H1 (cell line): ENCODE measurements at regions not wholly inside any gene's neighbourhood (a gene's known extent, or its start where the extent isn't known, plus 50 kb on each side); places are given as distances from the start of the nearest gene placed in this dataset.

Source experiments
- CTCF ChIA-PET: fragments of 300-600 bp; sonication (Branson Sonifier 250); formaldehyde crosslinking; loops from one replicate; lab custom pipeline; 2021; ENCODE audit not compliant: partially characterized antibody; lab: Charles Lee
- POLR2A ChIA-PET: fragments of 300-600 bp; sonication (Branson Sonifier 250); formaldehyde crosslinking; loops from one replicate; lab custom pipeline; 2021; ENCODE audit warnings: inconsistent platforms; ENCODE audit not compliant: partially characterized antibody; lab: Charles Lee
- DNase-seq, 2 experiments: peaks; one replicate each; pipeline versions ENCODE4 v3.0.0 to v3.0.0-alpha.2; 2010 to 2022; ENCODE audit warnings: low spot score in 2 of 2, low read depth in 1 of 2, mixed read lengths in 1 of 2
- FAIRE-seq: peaks from 2 replicates; lab custom pipeline; 2011; peaks lifted over from hg19 to GRCh38; lab: Jason Lieb, UNC
- H2AFZ ChIP-seq: 2 replicates; pipeline ENCODE4 v1.8.1; 2012; ENCODE audit warnings: low read length, inconsistent platforms
- H2AK5ac ChIP-seq: 2 replicates; pipeline ENCODE4 v1.6.1; 2013; ENCODE audit warnings: low read depth, low read length
- H2BK120ac ChIP-seq: replicated peaks from 2 replicates; pipeline ENCODE3; 2013; ENCODE audit warnings: low read depth, low read length, inconsistent platforms
- H2BK12ac ChIP-seq: 2 replicates; pipeline ENCODE4 v1.6.1; 2013; ENCODE audit warnings: low read depth, low read length
- H2BK15ac ChIP-seq: 2 replicates; pipeline ENCODE4 v1.6.1; 2013; ENCODE audit warnings: low read length
- H2BK20ac ChIP-seq: 2 replicates; pipeline ENCODE4 v1.6.1; 2013; ENCODE audit warnings: low read length
- H2BK5ac ChIP-seq: 2 replicates; pipeline ENCODE4 v1.6.1; 2013; ENCODE audit warnings: low read depth, low read length
- H3K14ac ChIP-seq: 2 replicates; pipeline ENCODE4 v1.6.1; 2013; ENCODE audit warnings: inconsistent platforms; ENCODE audit not compliant: insufficient read length
- H3K18ac ChIP-seq: 2 replicates; pipeline ENCODE4 v1.6.1; 2013; ENCODE audit warnings: low read length; ENCODE audit errors: extremely low read depth
- H3K23ac ChIP-seq: 2 replicates; pipeline ENCODE4 v1.6.1; 2013; ENCODE audit warnings: inconsistent platforms; ENCODE audit not compliant: insufficient read length
- H3K23me2 ChIP-seq: 2 replicates; pipeline ENCODE4 v1.6.1; 2013; ENCODE audit warnings: low read depth, low read length
- H3K27ac ChIP-seq: 2 replicates; pipeline ENCODE4 v1.6.1; 2011; ENCODE audit warnings: low read depth, low read length, inconsistent platforms
- H3K27me3 ChIP-seq, 4 experiments: replicated peaks in 1 of 4; 1 replicate in 1 of 4; 2 replicates in 3 of 4; pipeline versions ENCODE4 v1.6.1 to v1.8.1; 2011 to 2013; ENCODE audit warnings: low read length in 3 of 4, mild to moderate bottlenecking in 3 of 4, inconsistent platforms in 2 of 4, mixed read lengths in 2 of 4, moderate library complexity in 1 of 4; ENCODE audit not compliant: control insufficient read depth in 3 of 4, insufficient read depth in 3 of 4; ENCODE audit errors: extremely low read depth in 1 of 4
- H3K36me3 ChIP-seq, 4 experiments: 2 replicates each; pipeline versions ENCODE4 v1.6.1 to v1.8.1; 2011 to 2013; ENCODE audit warnings: mild to moderate bottlenecking in 4 of 4, low read length in 3 of 4, moderate library complexity in 2 of 4, control low read depth in 1 of 4, inconsistent platforms in 1 of 4; ENCODE audit not compliant: insufficient read depth in 4 of 4, control insufficient read depth in 2 of 4
- H3K4ac ChIP-seq: replicated peaks from 2 replicates; pipeline ENCODE3; 2013; ENCODE audit warnings: low read length, low read depth, mixed read lengths, inconsistent platforms; ENCODE audit not compliant: insufficient read length
- H3K4me1 ChIP-seq, 4 experiments: replicated peaks in 1 of 4; 1 replicate in 1 of 4; 2 replicates in 3 of 4; pipeline versions ENCODE4 v1.6.1 to v1.8.1; 2011 to 2013; ENCODE audit warnings: low read length in 3 of 4, inconsistent platforms in 2 of 4, mixed read lengths in 1 of 4; ENCODE audit not compliant: insufficient read depth in 4 of 4, control insufficient read depth in 3 of 4
- H3K4me2 ChIP-seq, 2 experiments: 2 replicates each; pipeline versions ENCODE4 v1.6.1 to v1.8.1; 2011 to 2013; ENCODE audit warnings: low read depth in 2 of 2, low read length in 2 of 2, control low read depth in 1 of 2, inconsistent platforms in 1 of 2, mild to moderate bottlenecking in 1 of 2; ENCODE audit not compliant: insufficient read depth in 1 of 2
- H3K4me3 ChIP-seq, 4 experiments: fragments of 200-600, 300-600 bp in 1 of 4; sonication (generic), shearing (Covaris generic), sonication (Bioruptor Twin) in 1 of 4; 2 replicates each; pipeline versions ENCODE4 v1.5.1 to v1.8.1; 2011 to 2016; ENCODE audit warnings: low read length in 4 of 4, low read depth in 3 of 4, control low read depth in 2 of 4, inconsistent platforms in 2 of 4, mild to moderate bottlenecking in 2 of 4, mixed read lengths in 1 of 4, moderate library complexity in 1 of 4; ENCODE audit not compliant: insufficient read depth in 2 of 4; ENCODE audit errors: extremely low read depth in 1 of 4
- H3K56ac ChIP-seq: replicated peaks from 2 replicates; pipeline ENCODE3; 2013; ENCODE audit warnings: low read depth, mild to moderate bottlenecking, mixed read lengths, low read length, inconsistent platforms; ENCODE audit not compliant: insufficient read length
- H3K79me1 ChIP-seq: 2 replicates; pipeline ENCODE4 v1.6.1; 2013; ENCODE audit warnings: low read depth, low read length, control low read depth
- H3K79me2 ChIP-seq, 2 experiments: 2 replicates each; pipeline versions ENCODE4 v1.6.1 to v1.8.1; 2012 to 2013; ENCODE audit warnings: low read length in 2 of 2, mild to moderate bottlenecking in 2 of 2, inconsistent platforms in 1 of 2; ENCODE audit not compliant: insufficient read depth in 2 of 2, control insufficient read depth in 1 of 2
- H3K9ac ChIP-seq, 4 experiments: replicated peaks in 1 of 4; 1 replicate in 1 of 4; 2 replicates in 3 of 4; pipeline versions ENCODE4 v1.6.1 to v1.8.1; 2011 to 2013; ENCODE audit warnings: low read depth in 3 of 4, low read length in 3 of 4, control low read depth in 2 of 4, mild to moderate bottlenecking in 2 of 4, moderate library complexity in 2 of 4, inconsistent platforms in 1 of 4; ENCODE audit errors: extremely low read depth in 1 of 4
- H3K9me3 ChIP-seq, 2 experiments: 2 replicates each; pipeline versions ENCODE4 v1.6.1 to v1.8.1; 2012 to 2013; ENCODE audit warnings: mild to moderate bottlenecking in 2 of 2, moderate library complexity in 2 of 2, control low read depth in 1 of 2, inconsistent platforms in 1 of 2, low read depth in 1 of 2, low read length in 1 of 2, mixed read lengths in 1 of 2; ENCODE audit not compliant: insufficient read depth in 2 of 2
- H4K20me1 ChIP-seq, 2 experiments: replicated peaks in 1 of 2; 2 replicates each; pipeline versions ENCODE3 to v1.8.1; 2011 to 2013; ENCODE audit warnings: inconsistent platforms in 2 of 2, low read length in 2 of 2, mild to moderate bottlenecking in 1 of 2; ENCODE audit not compliant: insufficient read depth in 2 of 2, control insufficient read depth in 1 of 2
- H4K5ac ChIP-seq: 2 replicates; pipeline ENCODE4 v1.6.1; 2013; ENCODE audit warnings: low read length, low read depth, mixed read lengths, inconsistent platforms; ENCODE audit not compliant: insufficient read length
- H4K8ac ChIP-seq: 2 replicates; pipeline ENCODE4 v1.8.0; 2013; ENCODE audit warnings: mild to moderate bottlenecking, moderate library complexity, low read length, inconsistent platforms; ENCODE audit not compliant: insufficient read depth; ENCODE audit errors: extremely low read depth
- H4K91ac ChIP-seq: replicated peaks from 2 replicates; pipeline ENCODE3; 2013; ENCODE audit warnings: low read length, mixed read lengths, inconsistent platforms; ENCODE audit not compliant: insufficient read length
- CEBPB ChIP-seq: IDR thresholded peaks from 2 replicates; pipeline ENCODE4 v1.6.1; 2012; ENCODE audit warnings: low read depth, low read length
- CTCF ChIP-seq, 3 experiments: IDR thresholded peaks; 1 replicate in 2 of 3; 2 replicates in 1 of 3; pipeline versions ENCODE4 v1.5.1 to v1.6.1; 2011; ENCODE audit warnings: low read length in 3 of 3, mild to moderate bottlenecking in 3 of 3, inconsistent platforms in 2 of 3, low read depth in 1 of 3, moderate library complexity in 1 of 3; ENCODE audit not compliant: insufficient read depth in 1 of 3; ENCODE audit errors: control extremely low read depth in 1 of 3
- E2F6 ChIP-seq: IDR thresholded peaks from 2 replicates; pipeline ENCODE4 v1.6.1; 2012; ENCODE audit warnings: inconsistent platforms
- GABPA ChIP-seq: IDR thresholded peaks from 2 replicates; pipeline ENCODE4 v1.6.1; 2011; ENCODE audit warnings: mild to moderate bottlenecking, low read length, moderate library complexity, borderline replicate concordance; ENCODE audit not compliant: insufficient read depth
- KDM4A ChIP-seq: IDR thresholded peaks from one replicate; pipeline ENCODE4 v1.7.1; 2012; ENCODE audit warnings: low read depth, mild to moderate bottlenecking, moderate library complexity, low read length, inconsistent platforms; ENCODE audit not compliant: severe bottlenecking
- NRF1 ChIP-seq: IDR thresholded peaks from 2 replicates; pipeline ENCODE4 v1.6.1; 2011; ENCODE audit warnings: mild to moderate bottlenecking, low read depth, low read length, improper control_type of control experiment
- PHF8 ChIP-seq: fragments of 200-600 bp; sonication (generic); conservative IDR thresholded peaks from 2 replicates; pipeline ENCODE4 v1.7.1; 2012; ENCODE audit warnings: low read depth, mild to moderate bottlenecking, inconsistent platforms, low read length, moderate library complexity
- RAD21 ChIP-seq, 2 experiments: IDR thresholded peaks in 1 of 2; conservative IDR thresholded peaks in 1 of 2; 2 replicates each; pipeline ENCODE4 v1.6.1; 2011; ENCODE audit warnings: low read depth in 2 of 2, low read length in 2 of 2, improper control_type of control experiment in 1 of 2, inconsistent platforms in 1 of 2, mild to moderate bottlenecking in 1 of 2, moderate library complexity in 1 of 2
- SRF ChIP-seq: IDR thresholded peaks from 2 replicates; pipeline ENCODE4 v1.6.1; 2011; ENCODE audit warnings: mild to moderate bottlenecking, low read depth, low read length, moderate library complexity
- TAF7 ChIP-seq: optimal IDR thresholded peaks from 2 replicates; pipeline ENCODE3; 2011; ENCODE audit warnings: low read depth, mild to moderate bottlenecking, inconsistent platforms, low read length, moderate library complexity, borderline replicate concordance
- WGBS, 2 experiments: shearing (Covaris generic) in 1 of 2; methylation state at CpG; one replicate each; pipeline versions ENCODE4 v1.1.6 to v1.1.7; 2013 to 2015; ENCODE audit warnings: low lambda C conversion rate in 2 of 2, mixed read lengths in 2 of 2, inconsistent platforms in 1 of 2, low coverage in 1 of 2, missing lambda C conversion rate in 1 of 2; ENCODE audit not compliant: insufficient replicate concordance in 2 of 2, insufficient coverage in 1 of 2, insufficient read length in 1 of 2; ENCODE audit errors: extremely low coverage in 1 of 2, missing lambda C conversion rate in 1 of 2; 5-methylcytosine and 5-hydroxymethylcytosine counted together

GRCh38 chr11:119993722-119994121 is 144.2 kb downstream of the TRIM29 start:
- H2BK5ac ChIP-seq, result no peak overlapping the region
- 81% methylated on average over 4 of the region's 4 CpGs; no CpG with 5 or more reads in 1 of the 2 experiments for WGBS, 2 experiments
- H2AK5ac ChIP-seq, result no peak overlapping the region
- H3K14ac ChIP-seq, result no peak overlapping the region
- H3K79me2 ChIP-seq, result no peaks in the 10 kb centered on the region
- TF ChIP-seq NRF1 (no peak), GABPA (no peak), E2F6 (no peak), KDM4A (no peak), SRF (no peak), CEBPB (no peak), TAF7 (no peak), PHF8 (no peak), CTCF (IDR thresholded peaks at IDR 0.05; ENCODE audit: control extremely low read depth in 1 of 3, insufficient read depth in 1 of 3, low read depth in 1 of 3, low read length in 3 of 3) (peak; percentile 9 to 25 (median 11); a peak in 3 of 4 replicates), RAD21 (IDR thresholded peaks at IDR 0.05 in 1 of 2, conservative IDR thresholded peaks at IDR 0.05 in 1 of 2; ENCODE audit: low read depth in 2 of 2, low read length in 2 of 2) (peak; percentile 33 to 62)
- DNase-seq (no peak), FAIRE-seq (no peak)
- H3K36me3 ChIP-seq, result no peaks in the 10 kb centered on the region
- no peaks in the 10 kb centered on the region for H4K20me1 ChIP-seq
- no peak overlapping the region for H2BK120ac ChIP-seq
- CTCF ChIA-PET, result interaction anchor here (0.6 to 1.4 kb wide), 13 partner anchors 8 to 347 kb away, joined by 3 to 9 read pairs (median 3); no protein-coding TSS in a partner anchor
- no peaks in the 10 kb centered on the region for H3K79me1 ChIP-seq
- no peaks in the 10 kb centered on the region for H3K9me3 ChIP-seq
- no peak overlapping the region for H2AFZ ChIP-seq
- H3K4me1 ChIP-seq, result peaks cover 0 to 9% (median 3%) of the 10 kb centered on the region in 4 experiments; a peak in 1 of 7 replicates
- no peak overlapping the region for H4K5ac ChIP-seq
- H3K56ac ChIP-seq, result no peak overlapping the region
- no peak overlapping the region; a peak in 1 of 4 replicates for H3K4me2 ChIP-seq
- H3K23ac ChIP-seq, result no peak overlapping the region
- H4K91ac ChIP-seq, result no peak overlapping the region
- H3K4ac ChIP-seq, result no peak overlapping the region
- peak overlapping the region; percentile 19; the same call in 1 of the 2 replicates for H3K18ac ChIP-seq
- H3K4me3 ChIP-seq, result no peak overlapping the region
- H2BK20ac ChIP-seq, result no peak overlapping the region
- H3K27ac ChIP-seq, result no peak overlapping the region
- H3K9ac ChIP-seq, result no peak overlapping the region
- no peak overlapping the region for H4K8ac ChIP-seq
- no peak overlapping the region for H2BK12ac ChIP-seq
- H3K27me3 ChIP-seq, result no peaks in the 10 kb centered on the region
- H3K23me2 ChIP-seq, result no peaks in the 10 kb centered on the region
- POLR2A ChIA-PET, result interaction anchor here (0.6 kb wide), 1 partner anchor 22 kb away, joined by 3 read pairs; no protein-coding TSS in a partner anchor
- H2BK15ac ChIP-seq, result no peak overlapping the region; the same call in 1 of the 2 replicates
